ENCODE measurements at regions not wholly inside any gene's neighbourhood (a gene's known extent, or its start where the extent isn't known, plus 50 kb on each side); places are given as distances from the start of the nearest gene placed in this dataset.

DNA sequence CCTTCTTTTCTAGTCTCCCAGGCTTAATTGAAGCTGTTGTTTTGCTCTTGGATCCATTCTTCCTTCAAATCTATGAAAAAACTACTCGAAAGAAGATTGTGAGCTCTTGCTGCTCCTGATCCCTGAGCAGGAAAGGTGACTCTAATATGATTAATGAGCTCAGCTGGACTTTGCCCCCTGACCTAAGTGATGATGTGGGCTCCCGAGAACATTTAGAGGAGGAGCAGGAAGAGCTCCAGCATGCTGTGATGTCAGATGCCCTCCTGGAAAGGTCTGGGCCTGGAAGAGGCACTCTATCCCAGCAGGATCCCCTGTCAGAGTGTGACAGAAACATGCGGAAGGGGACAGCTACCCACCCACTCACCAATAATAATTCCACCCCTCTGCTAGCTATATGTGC lies 117.9 kb upstream of the PELI1 start:
- no peak overlapping the region for H3K27ac ChIP-seq (ENCODE audit: low read depth, low read length)
- H2AFZ ChIP-seq (ENCODE audit: low read length) = no peak overlapping the region
- H3K27me3 ChIP-seq (ENCODE audit: insufficient read depth, low read length) = peaks cover 19% of the 10 kb centered on the region
- H3K4me2 ChIP-seq (ENCODE audit: insufficient read depth, low read length) = no peak overlapping the region
- no peaks in the 10 kb centered on the region for H3K9me3 ChIP-seq (ENCODE audit: low read depth, low read length)
- peaks cover 5% of the 10 kb centered on the region for H3K4me1 ChIP-seq (ENCODE audit: insufficient read depth, low read length)
- H3K79me2 ChIP-seq (ENCODE audit: insufficient read depth, low read length) = no peaks in the 10 kb centered on the region
- no peak overlapping the region for H3K4me3 ChIP-seq (ENCODE audit: insufficient read depth, low read length)
- no peak for DNase-seq (ENCODE audit: insufficient read length, low spot score, missing footprints)
- H4K20me1 ChIP-seq (ENCODE audit: insufficient read depth, low read length) = no peaks in the 10 kb centered on the region
- H3K36me3 ChIP-seq (ENCODE audit: insufficient read depth, low read length) = no peaks in the 10 kb centered on the region
- TF ChIP-seq, protein P1, sequence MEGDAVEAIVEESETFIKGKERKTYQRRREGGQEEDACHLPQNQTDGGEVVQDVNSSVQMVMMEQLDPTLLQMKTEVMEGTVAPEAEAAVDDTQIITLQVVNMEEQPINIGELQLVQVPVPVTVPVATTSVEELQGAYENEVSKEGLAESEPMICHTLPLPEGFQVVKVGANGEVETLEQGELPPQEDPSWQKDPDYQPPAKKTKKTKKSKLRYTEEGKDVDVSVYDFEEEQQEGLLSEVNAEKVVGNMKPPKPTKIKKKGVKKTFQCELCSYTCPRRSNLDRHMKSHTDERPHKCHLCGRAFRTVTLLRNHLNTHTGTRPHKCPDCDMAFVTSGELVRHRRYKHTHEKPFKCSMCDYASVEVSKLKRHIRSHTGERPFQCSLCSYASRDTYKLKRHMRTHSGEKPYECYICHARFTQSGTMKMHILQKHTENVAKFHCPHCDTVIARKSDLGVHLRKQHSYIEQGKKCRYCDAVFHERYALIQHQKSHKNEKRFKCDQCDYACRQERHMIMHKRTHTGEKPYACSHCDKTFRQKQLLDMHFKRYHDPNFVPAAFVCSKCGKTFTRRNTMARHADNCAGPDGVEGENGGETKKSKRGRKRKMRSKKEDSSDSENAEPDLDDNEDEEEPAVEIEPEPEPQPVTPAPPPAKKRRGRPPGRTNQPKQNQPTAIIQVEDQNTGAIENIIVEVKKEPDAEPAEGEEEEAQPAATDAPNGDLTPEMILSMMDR (IDR thresholded peaks at IDR 0.05; ENCODE audit: extremely low read depth, low read depth, low read length) = no peak

DNA sequence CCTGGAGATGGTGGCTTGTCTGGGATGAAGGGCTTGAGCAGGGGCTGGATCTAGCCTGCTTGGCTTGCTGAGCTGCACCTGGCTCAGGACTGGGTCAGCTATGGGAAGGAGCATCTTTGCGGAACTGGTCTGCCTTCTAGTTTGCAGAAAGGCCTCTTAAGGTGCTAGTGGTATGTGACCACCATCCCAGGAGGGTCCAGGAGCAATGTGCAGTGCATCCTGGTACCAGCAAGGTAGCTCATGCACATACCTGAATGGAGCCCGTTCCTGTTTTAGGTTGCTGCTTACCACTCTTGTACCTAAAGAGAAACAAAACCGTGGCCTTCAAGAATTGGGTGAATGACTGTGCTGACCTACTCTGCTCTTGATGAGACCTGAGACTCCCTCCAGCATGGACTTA lies 118.6 kb upstream of the PELI1 start:
- H3K9me3 ChIP-seq (ENCODE audit: low read depth, low read length) = no peaks in the 10 kb centered on the region
- H2AFZ ChIP-seq (ENCODE audit: low read length) = no peak overlapping the region
- no peak overlapping the region for H3K4me3 ChIP-seq (ENCODE audit: insufficient read depth, low read length)
- H3K36me3 ChIP-seq (ENCODE audit: insufficient read depth, low read length) = no peaks in the 10 kb centered on the region
- DNase-seq (ENCODE audit: insufficient read length, low spot score, missing footprints) = no peak
- peaks cover 19% of the 10 kb centered on the region for H3K27me3 ChIP-seq (ENCODE audit: insufficient read depth, low read length)
- H3K4me2 ChIP-seq (ENCODE audit: insufficient read depth, low read length) = no peak overlapping the region
- peaks cover 11% of the 10 kb centered on the region for H3K4me1 ChIP-seq (ENCODE audit: insufficient read depth, low read length)
- H3K79me2 ChIP-seq (ENCODE audit: insufficient read depth, low read length) = no peaks in the 10 kb centered on the region
- TF ChIP-seq, protein P1 (IDR thresholded peaks at IDR 0.05; ENCODE audit: extremely low read depth, low read depth, low read length) = no peak
- no peaks in the 10 kb centered on the region for H4K20me1 ChIP-seq (ENCODE audit: insufficient read depth, low read length)
- no peak overlapping the region for H3K27ac ChIP-seq (ENCODE audit: low read depth, low read length)

DNA sequence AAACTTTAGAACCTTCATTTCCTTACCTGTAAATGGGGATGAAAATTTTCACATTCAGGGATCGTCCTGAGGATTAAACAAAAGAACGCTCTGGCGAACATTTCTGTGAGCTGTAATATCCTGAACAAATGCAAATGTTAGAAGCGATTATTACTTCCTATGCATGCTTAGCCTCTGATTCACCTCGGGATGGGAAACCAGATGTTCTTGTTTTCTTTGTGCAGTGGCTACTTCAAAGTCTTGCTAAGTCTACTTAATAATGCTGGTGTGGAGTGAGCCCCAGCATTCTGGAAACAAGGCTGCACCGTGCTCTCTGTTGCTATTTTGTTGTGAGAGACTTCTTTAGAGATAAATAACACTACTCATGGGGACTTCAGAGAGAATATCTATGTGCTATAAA lies 119.1 kb upstream of the PELI1 start:
- TF ChIP-seq, protein P1 (IDR thresholded peaks at IDR 0.05; ENCODE audit: extremely low read depth, low read depth, low read length) = no peak
- no peak overlapping the region for H2AFZ ChIP-seq (ENCODE audit: low read length)
- H3K4me3 ChIP-seq (ENCODE audit: insufficient read depth, low read length) = no peak overlapping the region
- no peaks in the 10 kb centered on the region for H4K20me1 ChIP-seq (ENCODE audit: insufficient read depth, low read length)
- H3K27me3 ChIP-seq (ENCODE audit: insufficient read depth, low read length) = peaks cover 15% of the 10 kb centered on the region
- no peaks in the 10 kb centered on the region for H3K36me3 ChIP-seq (ENCODE audit: insufficient read depth, low read length)
- H3K4me2 ChIP-seq (ENCODE audit: insufficient read depth, low read length) = no peak overlapping the region
- H3K4me1 ChIP-seq (ENCODE audit: insufficient read depth, low read length) = peaks cover 13% of the 10 kb centered on the region
- no peaks in the 10 kb centered on the region for H3K9me3 ChIP-seq (ENCODE audit: low read depth, low read length)
- peak; percentile 36 for DNase-seq (ENCODE audit: insufficient read length, low spot score, missing footprints)
- no peaks in the 10 kb centered on the region for H3K79me2 ChIP-seq (ENCODE audit: insufficient read depth, low read length)
- H3K27ac ChIP-seq (ENCODE audit: low read depth, low read length) = no peak overlapping the region

DNA sequence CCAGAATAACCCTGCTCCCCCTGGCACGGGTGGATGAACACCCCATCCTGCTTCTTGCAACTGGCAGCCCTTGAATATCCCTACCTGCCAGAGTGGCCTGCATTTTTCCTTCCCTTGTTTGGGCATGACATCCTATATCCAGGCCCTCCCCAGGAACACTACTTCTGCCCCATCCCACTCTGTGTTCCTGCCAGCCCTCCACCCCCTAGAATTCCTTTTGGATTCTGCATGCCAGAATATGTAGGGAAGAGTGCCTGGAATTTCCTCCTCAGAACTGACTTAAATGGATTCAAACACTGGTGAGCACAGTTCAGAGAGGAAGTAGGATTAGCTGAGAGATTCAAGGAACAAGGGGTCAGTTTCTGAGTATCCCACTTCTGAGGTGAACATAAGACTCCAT lies 123.5 kb upstream of the PELI1 start:
- TF ChIP-seq, protein P1 (IDR thresholded peaks at IDR 0.05; ENCODE audit: extremely low read depth, low read depth, low read length) = no peak
- H3K9me3 ChIP-seq (ENCODE audit: low read depth, low read length) = no peaks in the 10 kb centered on the region
- H3K27me3 ChIP-seq (ENCODE audit: insufficient read depth, low read length) = no peaks in the 10 kb centered on the region
- H3K4me2 ChIP-seq (ENCODE audit: insufficient read depth, low read length) = no peak overlapping the region
- H3K79me2 ChIP-seq (ENCODE audit: insufficient read depth, low read length) = no peaks in the 10 kb centered on the region
- no peak overlapping the region for H3K4me3 ChIP-seq (ENCODE audit: insufficient read depth, low read length)
- no peaks in the 10 kb centered on the region for H3K36me3 ChIP-seq (ENCODE audit: insufficient read depth, low read length)
- H4K20me1 ChIP-seq (ENCODE audit: insufficient read depth, low read length) = no peaks in the 10 kb centered on the region
- H3K4me1 ChIP-seq (ENCODE audit: insufficient read depth, low read length) = peaks cover 17% of the 10 kb centered on the region
- DNase-seq (ENCODE audit: insufficient read length, low spot score, missing footprints) = no peak
- no peak overlapping the region for H2AFZ ChIP-seq (ENCODE audit: low read length)
- H3K27ac ChIP-seq (ENCODE audit: low read depth, low read length) = no peak overlapping the region

Data from osteoblast (primary cell).